NCI-H2107 (cell line): ENCODE measurements at regions not wholly inside any gene's neighbourhood (a gene's known extent, or its start where the extent isn't known, plus 50 kb on each side); places are given as distances from the start of the nearest gene placed in this dataset.

Experiments used
- DNase-seq: peaks from one replicate; lab custom pipeline; 2025; lab: John Stamatoyannopoulos, UW

GRCh38 chr6:131383421-131384411 is 189.3 kb upstream of the ARG1 start:
- DNase-seq: no peak

DNA sequence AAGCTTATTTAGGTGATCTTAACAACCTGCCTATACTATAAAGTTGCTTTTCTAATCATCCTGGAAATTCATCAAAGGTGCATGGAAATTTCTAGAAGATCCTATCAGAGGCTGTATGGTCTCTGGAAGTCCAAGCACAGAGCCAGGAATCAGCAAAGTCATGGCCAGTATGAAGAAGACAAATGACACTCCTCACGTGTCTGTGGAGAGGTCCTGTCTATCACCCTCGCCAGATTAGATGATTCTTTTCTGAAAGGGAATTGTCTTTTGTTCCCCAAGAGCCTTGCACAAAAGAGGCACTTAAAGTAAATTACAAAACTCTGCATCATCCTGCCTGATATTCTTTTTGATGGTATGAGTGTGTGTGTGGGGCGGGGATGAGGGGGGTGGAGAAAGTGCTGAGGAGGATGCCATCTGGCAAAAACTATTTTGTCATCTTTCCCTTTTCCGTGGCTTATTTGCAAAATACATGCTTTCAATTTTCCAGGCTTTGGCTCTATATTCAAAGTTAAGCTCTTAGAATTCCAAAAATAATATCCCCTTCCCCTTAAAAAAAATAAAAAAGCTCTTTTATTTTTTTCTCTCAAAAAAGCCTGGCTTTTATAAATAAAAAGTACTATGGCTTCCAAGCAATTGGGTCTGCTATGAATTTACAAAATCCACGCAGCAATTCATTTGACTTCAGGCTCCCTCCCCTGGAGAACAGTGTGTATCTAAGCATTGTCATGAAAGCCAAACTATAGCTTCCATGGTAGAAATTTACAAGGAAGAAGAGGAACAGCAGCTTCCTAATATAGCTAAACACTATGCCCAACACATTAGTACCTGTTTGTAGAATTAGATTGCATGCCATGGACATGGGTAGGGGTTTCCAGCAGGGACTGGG is 185.2 kb upstream of the ARG1 start:
- no peak for DNase-seq

DNA sequence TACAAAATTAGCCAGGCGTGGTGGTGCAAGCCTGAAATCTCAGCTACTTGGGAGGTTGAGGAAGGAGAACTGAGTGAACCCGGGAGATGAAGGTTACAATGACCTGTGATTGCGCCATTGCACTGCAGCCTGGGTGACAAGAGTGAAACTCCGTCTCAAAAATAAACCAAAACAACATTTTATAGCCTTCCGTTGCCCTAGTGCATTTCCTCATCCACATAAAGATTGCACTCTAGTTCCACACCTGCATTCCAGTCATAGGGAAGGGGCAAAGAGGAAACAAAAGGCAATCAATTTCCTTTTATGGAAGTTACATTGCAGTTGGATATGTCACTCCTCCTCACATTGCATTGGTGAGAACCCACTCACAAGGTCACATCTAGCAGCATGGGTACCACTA is 182.7 kb upstream of the ARG1 start:
- DNase-seq: no peak

DNA sequence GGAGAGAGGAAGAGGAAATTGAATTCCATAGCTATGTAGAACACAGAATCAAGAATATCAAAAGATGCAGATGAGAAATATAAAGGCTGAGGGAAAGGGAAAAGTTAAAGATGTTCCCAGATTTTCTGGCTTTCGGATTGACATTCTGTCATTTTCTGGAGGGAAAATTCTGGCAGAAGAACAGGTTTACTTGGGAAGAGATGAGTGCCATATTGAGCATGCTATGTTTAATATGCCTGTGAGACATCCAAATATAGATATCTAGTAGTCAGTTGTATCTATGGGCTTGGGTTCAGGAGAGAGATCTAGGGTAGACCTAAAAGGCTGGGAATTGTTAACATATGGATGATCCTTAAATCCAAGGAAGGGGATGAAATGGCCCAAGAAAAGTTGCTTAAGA is 181.9 kb upstream of the ARG1 start:
- no peak for DNase-seq

GRCh38 chr6:131393433-131393832 is 179.6 kb upstream of the ARG1 start:
- DNase-seq: no peak

DNA sequence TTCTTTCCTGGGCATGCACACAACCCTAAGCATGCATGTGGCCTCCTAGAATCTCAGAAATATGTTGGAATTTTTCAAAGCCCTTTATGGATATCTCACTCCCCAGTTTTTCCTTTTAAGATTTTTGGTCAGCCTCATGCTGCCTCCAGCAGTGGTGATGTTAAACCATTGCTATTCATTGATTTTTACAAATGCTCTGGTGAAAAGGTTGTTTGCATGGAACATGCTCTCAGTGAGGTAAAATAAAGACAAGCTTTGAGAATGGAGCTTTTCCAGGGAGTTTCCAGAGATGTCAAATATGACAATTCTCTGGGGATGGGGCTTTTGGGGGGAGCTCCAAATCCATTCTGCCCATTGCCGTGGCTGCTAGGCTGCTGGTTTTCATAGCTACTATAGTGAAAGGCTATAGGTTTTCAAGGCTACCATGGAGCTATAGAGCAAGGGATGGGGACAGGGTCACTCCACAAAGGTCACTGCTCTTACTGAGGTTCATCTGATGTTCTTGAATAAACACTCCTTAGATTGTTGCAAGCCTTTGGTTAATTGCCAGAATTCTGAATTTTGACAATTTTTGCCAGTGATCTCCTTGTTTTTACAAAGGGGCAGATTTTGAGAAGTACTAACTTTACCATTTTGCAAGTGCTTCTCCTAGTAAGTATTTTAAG is 178.1 kb upstream of the ARG1 start:
- DNase-seq: no peak

GRCh38 chr6:131398176-131398575 is 174.8 kb upstream of the ARG1 start:
- DNase-seq: no peak

DNA sequence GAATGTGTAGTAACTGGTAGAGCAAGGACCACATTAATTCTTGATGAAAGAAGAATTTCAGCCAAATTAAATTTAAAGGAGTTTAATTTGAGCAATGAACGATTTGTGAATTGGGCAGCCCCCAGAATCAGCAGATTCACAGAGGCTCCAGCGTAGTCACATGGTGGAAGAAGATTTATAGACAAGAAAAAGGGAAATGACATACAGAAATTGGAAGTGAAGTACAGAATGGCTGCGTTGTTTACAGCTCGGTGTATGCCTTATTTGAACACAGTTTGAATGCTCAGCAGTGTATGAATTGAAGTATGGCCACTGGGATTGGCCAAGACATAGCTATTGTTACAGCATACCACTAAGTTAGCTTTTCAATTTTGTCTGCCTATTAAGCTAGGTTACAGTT is 173.6 kb upstream of the ARG1 start:
- DNase-seq: no peak

DNA sequence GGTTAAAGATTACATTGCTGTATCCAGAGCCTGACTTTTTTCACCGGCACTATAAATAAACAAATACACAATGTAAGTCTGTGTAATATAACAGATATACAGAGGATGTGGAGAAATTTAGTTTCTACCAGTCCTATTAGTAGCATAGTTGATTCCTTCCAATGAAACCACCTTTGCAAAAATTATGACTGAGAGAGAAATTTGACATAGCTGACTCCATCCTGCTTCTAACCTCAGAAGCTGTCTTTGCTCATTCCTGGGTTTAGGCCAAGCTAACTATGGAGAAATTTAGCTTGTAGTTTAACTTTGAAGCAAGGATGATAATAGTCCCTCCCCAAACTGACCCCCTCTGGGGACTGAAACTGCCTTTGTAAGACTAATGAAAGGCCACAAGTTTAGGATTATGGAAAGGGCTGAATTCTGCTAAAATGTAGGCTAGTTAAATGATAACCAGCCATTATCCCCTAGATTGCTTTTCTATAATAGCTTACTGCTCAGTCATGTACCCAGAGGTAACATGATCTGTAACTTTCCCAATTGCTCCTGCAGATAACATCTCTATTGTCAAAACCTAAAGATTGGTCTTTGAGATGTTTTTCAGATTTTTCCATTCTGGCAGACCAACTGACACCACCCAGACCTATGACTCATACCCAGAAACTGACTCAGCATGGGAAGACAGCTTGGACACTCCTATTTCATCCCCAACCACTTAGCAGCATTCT is 172.8 kb upstream of the ARG1 start:
- DNase-seq: no peak

DNA sequence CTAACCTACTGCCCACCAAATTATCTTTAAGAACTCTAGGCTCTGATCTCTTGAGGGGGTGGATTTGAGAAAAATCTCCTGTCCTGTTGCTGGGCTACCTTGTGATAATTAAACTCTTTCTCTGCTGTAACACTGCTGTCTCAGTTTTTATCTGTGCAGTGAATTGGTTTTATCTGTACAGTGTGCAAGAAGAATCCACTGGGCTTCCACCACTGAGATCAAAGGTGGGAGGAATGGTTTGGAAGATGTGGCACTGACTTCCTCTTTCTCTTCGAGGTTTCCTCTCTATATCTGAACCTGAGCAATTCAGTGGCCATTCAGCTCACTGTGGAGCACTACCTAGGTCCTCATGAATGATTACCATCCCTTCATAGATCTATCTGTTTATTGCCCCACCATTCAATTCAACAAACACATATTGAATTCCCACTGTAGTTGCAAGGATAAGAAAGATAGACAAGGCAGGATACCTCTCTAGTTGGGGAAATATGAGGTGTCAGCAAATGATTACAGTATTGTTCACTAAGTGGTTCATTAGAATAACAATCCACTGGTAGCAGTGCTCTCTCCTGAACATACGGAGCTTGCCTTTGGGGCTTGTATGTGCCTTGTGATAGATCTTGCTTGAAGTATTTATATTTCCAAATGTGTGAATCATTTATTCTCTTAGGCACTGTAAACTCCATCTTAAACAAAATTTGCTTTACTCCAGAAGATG is 172.1 kb upstream of the ARG1 start:
- DNase-seq: no peak

DNA sequence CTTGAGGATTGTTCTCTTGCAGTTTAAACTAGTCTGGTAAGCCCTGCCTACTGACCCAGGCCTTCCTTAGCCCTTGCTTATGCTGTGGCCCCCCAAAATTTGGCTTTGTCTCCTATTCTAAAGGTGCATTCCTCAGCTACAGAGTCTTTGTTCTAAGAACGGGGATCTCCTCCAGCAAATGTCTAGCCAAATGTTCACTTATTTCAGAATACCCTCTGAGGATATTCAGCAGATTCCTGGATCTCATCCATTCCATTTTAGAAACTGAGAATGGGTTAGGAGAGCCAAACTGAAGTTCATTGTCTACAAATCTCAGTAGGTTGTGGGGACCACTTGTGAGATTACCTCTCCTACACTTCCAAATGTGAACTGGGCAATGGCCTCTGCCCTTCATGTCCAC is 164.2 kb upstream of the ARG1 start:
- no peak for DNase-seq

DNA sequence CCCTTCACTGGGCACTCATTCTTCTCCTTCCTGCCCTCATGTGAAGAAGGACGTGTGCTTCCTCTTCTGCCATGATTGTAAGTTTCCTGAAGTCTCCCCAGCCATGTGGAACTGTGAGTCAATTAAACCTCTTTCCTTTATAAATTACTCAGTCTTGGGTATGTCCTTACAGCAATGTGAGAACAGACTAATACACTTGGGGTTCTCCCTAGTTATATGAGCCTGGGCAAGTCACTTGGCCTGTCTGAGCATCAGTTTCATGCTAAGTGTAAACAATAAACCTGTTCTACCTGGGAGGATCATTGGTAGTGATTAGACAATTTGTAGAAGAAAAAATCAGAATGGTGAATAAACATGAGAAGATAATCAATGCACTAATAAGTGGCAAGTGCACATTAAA is 162.2 kb upstream of the ARG1 start:
- DNase-seq: no peak

GRCh38 chr6:131412960-131413830 is 159.8 kb upstream of the ARG1 start:
- no peak for DNase-seq

- no peak for DNase-seq
These were observed 159.2 kb upstream of the ARG1 start for GRCh38 chr6:131413831-131414191.

DNA sequence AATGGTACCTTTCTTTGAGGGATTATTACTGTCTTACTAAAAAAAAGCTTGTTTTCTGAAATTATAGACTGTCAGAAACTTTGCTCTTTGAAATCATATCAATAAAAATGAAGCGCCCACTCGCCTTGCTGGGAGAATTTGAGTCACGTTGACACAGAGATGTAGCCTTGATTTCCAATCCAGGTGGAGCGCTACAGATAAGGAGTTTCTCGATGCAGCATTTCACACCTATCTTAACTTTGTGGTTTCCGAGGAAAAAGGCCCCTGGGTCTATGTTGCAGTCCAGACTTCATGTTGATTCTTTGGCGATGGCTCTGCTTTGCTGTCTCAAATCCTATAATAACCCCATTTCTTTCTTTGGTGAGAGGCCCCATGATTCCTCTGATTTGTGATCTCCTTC is 158.1 kb upstream of the ARG1 start:
- DNase-seq: no peak

DNA sequence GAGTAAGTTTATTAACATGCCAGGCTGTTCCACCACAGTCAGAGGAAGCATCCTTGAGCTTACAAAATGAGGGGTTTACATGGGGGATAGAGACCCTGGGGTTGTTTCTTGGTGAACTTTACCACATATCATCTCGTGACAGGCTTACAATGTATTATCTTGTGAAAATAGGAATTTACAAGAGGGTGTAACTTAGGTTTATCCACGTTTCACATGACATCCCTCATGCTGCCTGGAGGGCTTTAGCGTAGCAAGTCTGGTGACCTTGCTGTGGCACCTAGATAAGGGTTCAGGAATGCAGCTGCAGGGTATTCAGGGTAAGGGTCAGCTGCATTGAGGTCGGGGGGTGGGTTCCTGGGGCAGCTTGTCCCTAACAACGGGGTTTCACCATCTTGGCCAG is 154.6 kb upstream of the ARG1 start:
- no peak for DNase-seq

DNA sequence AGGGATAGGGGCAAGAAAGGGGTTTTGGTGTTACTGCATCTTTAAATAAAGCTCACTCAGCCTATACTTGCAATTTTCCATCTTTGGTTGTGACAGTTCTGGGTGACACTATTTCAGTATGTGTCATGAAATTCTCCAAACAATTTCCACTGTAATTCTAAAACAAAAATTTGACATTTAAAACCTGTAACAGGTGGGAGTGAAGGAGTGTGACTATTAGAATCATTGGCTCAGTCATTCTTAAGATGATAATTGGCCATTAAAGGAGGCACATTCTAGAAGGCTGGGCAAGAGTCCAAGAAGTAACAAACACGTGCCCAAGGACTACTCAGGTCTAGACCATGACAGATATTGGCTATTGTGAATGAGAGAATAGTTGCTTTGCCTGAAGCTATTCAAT is 153.3 kb upstream of the ARG1 start:
- no peak for DNase-seq

DNA sequence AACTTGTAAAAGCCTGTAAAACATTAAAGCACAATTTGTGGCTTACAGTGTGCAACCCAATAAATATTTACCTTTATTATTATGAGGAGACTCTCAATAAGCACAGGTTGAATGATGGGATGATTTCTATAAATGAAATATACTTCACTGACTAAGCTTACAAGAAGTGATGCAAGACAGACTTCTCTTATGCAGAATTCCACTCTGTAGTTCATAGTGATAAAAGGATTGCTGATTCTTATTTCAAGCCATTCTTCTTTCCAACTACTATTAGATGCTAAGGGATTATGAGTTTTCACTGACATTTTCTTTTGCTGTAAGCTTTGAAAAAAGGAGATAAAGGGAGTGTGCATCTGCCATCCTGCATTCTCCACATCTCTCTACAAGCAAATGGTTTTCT is 149.0 kb upstream of the ARG1 start:
- DNase-seq: no peak

DNA sequence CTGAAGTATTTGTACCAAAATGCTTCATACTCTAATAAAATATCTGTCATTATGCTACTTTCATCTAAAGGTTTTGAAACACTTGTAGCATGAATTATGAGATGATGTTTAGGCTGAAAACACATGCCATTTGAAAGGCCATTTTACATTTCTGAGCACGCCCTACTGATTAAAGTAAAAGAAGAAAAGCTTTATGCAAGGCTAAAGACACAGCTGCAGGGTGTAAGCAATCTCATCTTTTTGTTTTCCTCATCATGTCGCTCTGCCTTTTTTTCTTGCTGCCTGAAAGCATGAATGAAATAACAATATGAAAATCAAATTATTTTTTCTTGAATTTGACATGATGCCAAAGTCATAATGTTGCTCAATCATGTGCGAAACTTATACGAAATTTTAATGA is 148.6 kb upstream of the ARG1 start:
- DNase-seq: no peak

DNA sequence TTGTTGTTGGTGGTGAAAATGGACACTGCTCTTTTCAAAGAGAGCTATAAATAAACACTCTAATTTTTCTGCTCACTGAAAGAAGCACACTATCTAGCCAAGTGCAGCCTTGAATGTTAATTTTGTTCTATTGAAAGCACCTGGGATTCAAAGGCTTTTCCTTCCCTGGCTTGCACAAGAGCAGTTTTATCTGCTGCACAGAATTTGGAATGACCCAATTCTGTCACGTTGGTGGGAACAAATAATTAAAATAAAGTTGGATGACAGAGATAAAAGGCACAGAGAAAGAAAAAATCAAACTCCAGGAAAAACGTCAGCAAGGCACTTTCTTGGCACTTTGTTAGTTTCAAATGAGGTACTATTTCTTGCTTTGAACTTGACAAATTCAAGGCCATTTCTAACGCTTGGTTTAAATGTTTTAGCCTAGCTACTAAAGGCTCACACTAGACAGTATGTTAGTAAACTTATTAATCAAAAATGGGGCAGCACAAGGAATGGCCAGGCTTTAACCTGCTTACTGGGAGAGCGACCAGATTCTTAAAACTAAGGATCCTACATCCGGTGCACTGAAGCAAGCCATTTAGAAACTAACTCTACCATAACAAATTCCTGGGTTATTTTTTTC is 145.5 kb upstream of the ARG1 start:
- DNase-seq: no peak
